ENCODE measurements at regions not wholly inside any gene's neighbourhood (a gene's known extent, or its start where the extent isn't known, plus 50 kb on each side); places are given as distances from the start of the nearest gene placed in this dataset.
"Not testable (repeated sequence)": the region's sequence is repeated elsewhere in the genome, so short reads cannot be mapped to it uniquely, and the experiment has no call there.

GRCh38 chr13:65310663-65311328 is 1919.3 kb downstream of the PCDH9 start:
- no peak for DNase-seq (ENCODE audit: low read depth, low spot score)

- no peak for DNase-seq (ENCODE audit: low read depth, low spot score)
Measured at GRCh38 chr13:65309906-65310305, 1920.2 kb downstream of the PCDH9 start.

- DNase-seq (ENCODE audit: low read depth, low spot score), result not testable (repeated sequence)
Measured at GRCh38 chr13:65308729-65309128, 1921.4 kb downstream of the PCDH9 start.

GRCh38 chr13:65307056-65307455 is 1923.1 kb downstream of the PCDH9 start:
- DNase-seq (ENCODE audit: low read depth, low spot score), result no peak

GRCh38 chr13:65302691-65303090 is 1927.4 kb downstream of the PCDH9 start:
- DNase-seq (ENCODE audit: low read depth, low spot score), result no peak

- no peak for DNase-seq (ENCODE audit: low read depth, low spot score)
Measured at GRCh38 chr13:65301506-65301905, 1928.6 kb downstream of the PCDH9 start.

- no peak for DNase-seq (ENCODE audit: low read depth, low spot score)
Measured at GRCh38 chr13:65300220-65300619, 1929.9 kb downstream of the PCDH9 start.

- no peak for DNase-seq (ENCODE audit: low read depth, low spot score)
Measured at GRCh38 chr13:65293530-65294198, 1936.5 kb downstream of the PCDH9 start.

GRCh38 chr13:65292488-65292901 is 1937.6 kb downstream of the PCDH9 start:
- peak; percentile 37 for DNase-seq (ENCODE audit: low read depth, low spot score)

- DNase-seq (ENCODE audit: low read depth, low spot score), result no peak
Measured at GRCh38 chr13:65287405-65287804, 1942.7 kb downstream of the PCDH9 start.

- DNase-seq (ENCODE audit: low read depth, low spot score), result no peak
Measured at GRCh38 chr13:65275838-65276630, 1954.1 kb downstream of the PCDH9 start.

GRCh38 chr13:65275108-65275507 is 1955.0 kb downstream of the PCDH9 start:
- no peak for DNase-seq (ENCODE audit: low read depth, low spot score)

GRCh38 chr13:65273811-65274420 is 1956.2 kb downstream of the PCDH9 start:
- DNase-seq (ENCODE audit: low read depth, low spot score), result not testable (repeated sequence)

GRCh38 chr13:65268009-65268408 is 1962.1 kb downstream of the PCDH9 start:
- DNase-seq (ENCODE audit: low read depth, low spot score), result no peak

GRCh38 chr13:65265988-65266387 is 1964.1 kb downstream of the PCDH9 start:
- no peak for DNase-seq (ENCODE audit: low read depth, low spot score)

GRCh38 chr13:65264066-65264465 is 1966.1 kb downstream of the PCDH9 start:
- DNase-seq (ENCODE audit: low read depth, low spot score), result no peak

GRCh38 chr13:65260946-65261891 is 1968.9 kb downstream of the PCDH9 start:
- DNase-seq (ENCODE audit: low read depth, low spot score), result no peak

GRCh38 chr13:65240773-65241172 is 1989.4 kb downstream of the PCDH9 start:
- no peak for DNase-seq (ENCODE audit: low read depth, low spot score)

- no peak for DNase-seq (ENCODE audit: low read depth, low spot score)
Measured at GRCh38 chr13:65236841-65237418, 1993.2 kb downstream of the PCDH9 start.

- DNase-seq (ENCODE audit: low read depth, low spot score), result no peak
Measured at GRCh38 chr13:65217471-65217995, 2012.6 kb downstream of the PCDH9 start.

All from smooth muscle cell of the brain vasculature (primary cell).